ENCODE measurements at regions not wholly inside any gene's neighbourhood (a gene's known extent, or its start where the extent isn't known, plus 50 kb on each side); places are given as distances from the start of the nearest gene placed in this dataset.

DNA sequence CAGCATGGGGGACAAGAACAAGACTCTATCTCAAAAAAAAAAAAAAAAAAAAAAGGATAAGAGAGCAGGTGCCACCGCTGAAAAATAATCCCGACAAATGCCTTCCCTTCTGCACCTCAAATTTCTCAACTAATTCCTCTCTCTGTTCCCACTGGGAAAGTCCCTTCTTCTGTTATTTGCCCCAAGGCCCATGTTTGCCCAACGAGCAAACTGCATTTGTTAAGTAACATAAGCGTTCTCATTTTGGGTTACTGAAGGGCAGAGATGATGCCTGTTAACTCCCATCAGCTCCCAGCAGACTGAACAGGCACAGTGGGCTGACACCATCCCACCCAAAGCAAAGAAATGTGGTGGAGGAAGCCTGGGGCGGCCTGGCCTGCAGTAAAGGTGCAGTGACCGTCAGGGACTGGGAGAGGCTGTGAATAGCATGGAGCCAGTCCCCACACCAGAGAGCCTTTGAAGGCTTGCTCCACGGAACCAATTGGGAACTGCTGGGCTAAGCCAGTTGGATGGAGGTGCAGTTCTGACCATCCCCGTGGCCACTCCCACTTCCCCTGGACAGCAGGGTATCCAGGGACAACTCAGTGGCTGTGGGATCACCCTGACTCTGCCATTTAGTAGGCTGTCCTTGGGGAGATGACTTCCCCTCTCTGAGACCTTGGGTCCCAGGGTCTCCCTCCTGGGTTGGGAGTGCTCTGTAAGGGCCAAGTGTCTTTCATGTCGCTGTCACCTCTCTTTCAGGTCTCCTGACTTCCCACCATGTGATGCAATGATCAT lies 149.7 kb upstream of the IER5L start:
- no peak for ATAC-seq
- TF ChIP-seq, protein P1, sequence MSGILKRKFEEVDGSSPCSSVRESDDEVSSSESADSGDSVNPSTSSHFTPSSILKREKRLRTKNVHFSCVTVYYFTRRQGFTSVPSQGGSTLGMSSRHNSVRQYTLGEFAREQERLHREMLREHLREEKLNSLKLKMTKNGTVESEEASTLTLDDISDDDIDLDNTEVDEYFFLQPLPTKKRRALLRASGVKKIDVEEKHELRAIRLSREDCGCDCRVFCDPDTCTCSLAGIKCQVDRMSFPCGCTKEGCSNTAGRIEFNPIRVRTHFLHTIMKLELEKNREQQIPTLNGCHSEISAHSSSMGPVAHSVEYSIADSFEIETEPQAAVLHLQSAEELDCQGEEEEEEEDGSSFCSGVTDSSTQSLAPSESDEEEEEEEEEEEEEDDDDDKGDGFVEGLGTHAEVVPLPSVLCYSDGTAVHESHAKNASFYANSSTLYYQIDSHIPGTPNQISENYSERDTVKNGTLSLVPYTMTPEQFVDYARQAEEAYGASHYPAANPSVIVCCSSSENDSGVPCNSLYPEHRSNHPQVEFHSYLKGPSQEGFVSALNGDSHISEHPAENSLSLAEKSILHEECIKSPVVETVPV (CRISPR knock-in tag; IDR thresholded peaks at IDR 0.05): no peak
- TF ChIP-seq PATZ1 (CRISPR knock-in tag; IDR thresholded peaks at IDR 0.05; ENCODE audit: borderline replicate concordance): no peak
- TF ChIP-seq GLIS3 (CRISPR knock-in tag; IDR thresholded peaks at IDR 0.05): no peak
- TF ChIP-seq BACH2 (CRISPR knock-in tag; IDR thresholded peaks at IDR 0.05; ENCODE audit: borderline replicate concordance): no peak

DNA sequence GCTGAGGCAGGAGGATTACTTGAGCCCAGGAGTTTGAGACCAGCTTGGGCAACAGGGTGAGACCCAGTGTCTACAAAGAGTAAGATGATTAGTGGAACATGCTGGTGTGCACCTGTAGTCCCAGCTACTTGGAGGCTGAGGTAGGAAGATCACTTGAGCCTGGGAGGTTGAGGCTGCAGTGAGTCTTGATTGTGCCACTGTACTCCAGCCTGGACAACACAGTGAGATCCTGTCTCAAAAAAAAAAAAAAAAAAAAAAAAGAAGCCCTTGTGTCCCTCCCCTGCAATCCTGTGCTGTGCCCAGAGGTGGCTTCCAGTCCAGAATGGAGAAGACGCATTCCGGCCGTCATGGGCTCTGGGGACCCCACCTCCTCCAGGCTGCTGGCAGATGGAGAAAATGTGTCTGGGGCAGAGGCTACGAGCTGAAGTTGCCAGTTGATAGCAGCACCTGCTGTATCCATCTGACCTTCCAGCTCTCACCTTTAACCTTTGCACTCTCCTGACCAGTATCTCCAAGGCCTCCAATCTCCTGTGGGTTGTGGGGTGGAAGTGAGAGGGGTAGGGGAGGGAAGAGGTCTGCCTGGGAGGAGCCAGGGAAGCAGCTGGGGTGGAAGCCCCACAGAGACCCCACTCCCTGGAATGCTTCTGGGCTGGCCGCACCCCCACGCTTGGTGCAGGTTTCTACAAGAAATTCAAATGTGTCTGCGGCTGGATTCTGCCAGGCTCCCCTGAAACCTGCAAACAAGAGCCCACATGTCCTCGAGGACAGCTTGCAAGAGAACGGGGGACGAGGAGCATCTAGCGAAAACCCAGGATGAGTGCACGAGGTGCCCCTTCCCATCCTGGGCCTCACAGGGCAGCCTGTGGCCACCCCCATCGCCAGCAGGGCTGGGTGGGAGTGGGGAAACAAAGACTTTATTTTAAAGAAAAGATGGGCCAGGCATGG lies 148.3 kb upstream of the IER5L start:
- TF ChIP-seq ARNTL (CRISPR knock-in tag; IDR thresholded peaks at IDR 0.05; ENCODE audit: borderline replicate concordance, low read depth): no peak
- ATAC-seq: no peak

DNA sequence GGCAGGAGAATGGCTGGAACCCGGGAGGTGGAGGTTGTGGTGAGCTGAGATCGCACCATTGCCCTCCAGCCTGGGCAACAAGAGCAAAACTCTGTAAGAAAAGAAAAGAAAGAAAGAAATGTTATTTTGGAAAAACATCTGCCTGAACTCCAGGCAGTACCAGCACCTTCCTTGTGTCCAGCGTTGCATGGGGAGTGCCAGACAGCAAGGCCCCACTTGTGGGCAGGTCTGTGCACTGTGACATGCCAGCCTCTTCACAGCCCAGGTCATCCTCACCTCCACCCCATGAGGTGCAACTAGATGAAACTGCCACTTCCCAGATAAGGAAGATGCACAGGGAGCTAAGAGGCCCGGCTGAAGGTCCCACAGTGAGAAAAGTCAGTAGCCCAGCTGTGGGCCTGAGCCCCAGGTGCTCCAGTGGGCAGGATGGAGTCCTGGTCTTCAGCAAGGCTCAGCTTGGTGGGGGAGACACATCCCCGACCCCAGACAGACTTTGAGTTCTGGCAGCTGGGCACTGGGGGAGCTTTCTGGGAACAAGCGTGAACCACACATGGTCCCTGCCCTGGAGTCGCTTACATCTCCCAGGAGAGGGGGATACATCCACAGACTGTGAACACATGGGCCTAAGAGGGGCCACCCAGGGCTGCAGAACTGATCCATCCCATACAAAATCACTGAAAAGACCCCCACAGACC lies 146.9 kb upstream of the IER5L start:
- TF ChIP-seq ZNF565 (CRISPR knock-in tag; conservative IDR thresholded peaks at IDR 0.05; ENCODE audit: low read depth) (no peak), OSR1 (CRISPR knock-in tag; IDR thresholded peaks at IDR 0.05) (no peak), ISL1 (CRISPR knock-in tag; IDR thresholded peaks at IDR 0.05) (no peak), PPARA (CRISPR knock-in tag; IDR thresholded peaks at IDR 0.05; ENCODE audit: borderline replicate concordance) (no peak), ESRRG (CRISPR knock-in tag; IDR thresholded peaks at IDR 0.05) (no peak), ZFP30 (CRISPR knock-in tag; IDR thresholded peaks at IDR 0.05) (no peak), ARNTL (CRISPR knock-in tag; IDR thresholded peaks at IDR 0.05; ENCODE audit: borderline replicate concordance, low read depth) (no peak), TCF4 (CRISPR knock-in tag; IDR thresholded peaks at IDR 0.05; ENCODE audit: borderline replicate concordance) (no peak), TOX (CRISPR knock-in tag; IDR thresholded peaks at IDR 0.05; ENCODE audit: borderline replicate concordance) (no peak)
- ATAC-seq: no peak

GRCh38 chr9:129323999-129324553 lies 146.0 kb upstream of the IER5L start:
- no peak for ATAC-seq
- TF ChIP-seq POU6F1 (CRISPR knock-in tag; IDR thresholded peaks at IDR 0.05; ENCODE audit: borderline replicate concordance, low read depth) (no peak), ZNF70 (CRISPR knock-in tag; IDR thresholded peaks at IDR 0.05) (no peak), ZNF565 (CRISPR knock-in tag; conservative IDR thresholded peaks at IDR 0.05; ENCODE audit: low read depth) (no peak), GLIS3 (CRISPR knock-in tag; IDR thresholded peaks at IDR 0.05) (no peak), PATZ1 (CRISPR knock-in tag; IDR thresholded peaks at IDR 0.05; ENCODE audit: borderline replicate concordance) (no peak), ZNF8 (CRISPR knock-in tag; IDR thresholded peaks at IDR 0.05) (no peak), PPARA (CRISPR knock-in tag; IDR thresholded peaks at IDR 0.05; ENCODE audit: borderline replicate concordance) (no peak), BACH2 (CRISPR knock-in tag; IDR thresholded peaks at IDR 0.05; ENCODE audit: borderline replicate concordance) (no peak), CSDC2 (CRISPR knock-in tag; IDR thresholded peaks at IDR 0.05) (no peak), ARNTL (CRISPR knock-in tag; IDR thresholded peaks at IDR 0.05; ENCODE audit: borderline replicate concordance, low read depth) (no peak), ISL1 (CRISPR knock-in tag; IDR thresholded peaks at IDR 0.05) (no peak), ESRRG (CRISPR knock-in tag; IDR thresholded peaks at IDR 0.05) (no peak), ZFP30 (CRISPR knock-in tag; IDR thresholded peaks at IDR 0.05) (no peak), RARB (CRISPR knock-in tag; IDR thresholded peaks at IDR 0.05) (no peak), ZC3H10 (CRISPR knock-in tag; IDR thresholded peaks at IDR 0.05) (no peak), TOX (CRISPR knock-in tag; IDR thresholded peaks at IDR 0.05; ENCODE audit: borderline replicate concordance) (no peak), ZFP3 (CRISPR knock-in tag; IDR thresholded peaks at IDR 0.05) (no peak)
- TF ChIP-seq, protein P2, sequence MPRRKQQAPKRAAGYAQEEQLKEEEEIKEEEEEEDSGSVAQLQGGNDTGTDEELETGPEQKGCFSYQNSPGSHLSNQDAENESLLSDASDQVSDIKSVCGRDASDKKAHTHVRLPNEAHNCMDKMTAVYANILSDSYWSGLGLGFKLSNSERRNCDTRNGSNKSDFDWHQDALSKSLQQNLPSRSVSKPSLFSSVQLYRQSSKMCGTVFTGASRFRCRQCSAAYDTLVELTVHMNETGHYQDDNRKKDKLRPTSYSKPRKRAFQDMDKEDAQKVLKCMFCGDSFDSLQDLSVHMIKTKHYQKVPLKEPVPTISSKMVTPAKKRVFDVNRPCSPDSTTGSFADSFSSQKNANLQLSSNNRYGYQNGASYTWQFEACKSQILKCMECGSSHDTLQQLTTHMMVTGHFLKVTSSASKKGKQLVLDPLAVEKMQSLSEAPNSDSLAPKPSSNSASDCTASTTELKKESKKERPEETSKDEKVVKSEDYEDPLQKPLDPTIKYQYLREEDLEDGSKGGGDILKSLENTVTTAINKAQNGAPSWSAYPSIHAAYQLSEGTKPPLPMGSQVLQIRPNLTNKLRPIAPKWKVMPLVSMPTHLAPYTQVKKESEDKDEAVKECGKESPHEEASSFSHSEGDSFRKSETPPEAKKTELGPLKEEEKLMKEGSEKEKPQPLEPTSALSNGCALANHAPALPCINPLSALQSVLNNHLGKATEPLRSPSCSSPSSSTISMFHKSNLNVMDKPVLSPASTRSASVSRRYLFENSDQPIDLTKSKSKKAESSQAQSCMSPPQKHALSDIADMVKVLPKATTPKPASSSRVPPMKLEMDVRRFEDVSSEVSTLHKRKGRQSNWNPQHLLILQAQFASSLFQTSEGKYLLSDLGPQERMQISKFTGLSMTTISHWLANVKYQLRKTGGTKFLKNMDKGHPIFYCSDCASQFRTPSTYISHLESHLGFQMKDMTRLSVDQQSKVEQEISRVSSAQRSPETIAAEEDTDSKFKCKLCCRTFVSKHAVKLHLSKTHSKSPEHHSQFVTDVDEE (CRISPR knock-in tag; IDR thresholded peaks at IDR 0.05): no peak

Data from SK-N-SH treated with all-trans-retinoic acid at 6 μM for 48 hours (cell line).